ENCODE measurements at regions not wholly inside any gene's neighbourhood (a gene's known extent, or its start where the extent isn't known, plus 50 kb on each side); places are given as distances from the start of the nearest gene placed in this dataset.

DNA sequence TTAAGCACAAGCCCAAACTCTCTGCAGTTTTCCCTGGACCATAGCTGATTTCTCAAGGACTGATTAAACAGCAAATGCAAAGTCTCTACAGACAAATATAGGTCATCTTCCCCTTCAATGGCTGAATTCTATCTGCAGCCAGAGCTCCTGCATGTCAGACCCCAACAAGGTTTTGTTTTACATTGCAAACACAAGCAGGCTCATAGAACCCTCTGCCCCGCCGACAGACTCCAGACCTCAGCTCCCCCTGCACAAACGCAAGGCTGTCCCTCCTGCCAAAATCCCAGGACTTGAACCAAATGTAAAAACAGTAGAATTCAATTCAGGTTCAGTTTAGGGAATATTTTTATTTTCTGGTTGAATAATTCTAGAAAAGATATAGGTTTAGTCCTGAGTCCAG is 526.7 kb upstream of the TRPC7 start (continued):
- TF ChIP-seq, protein P1, sequence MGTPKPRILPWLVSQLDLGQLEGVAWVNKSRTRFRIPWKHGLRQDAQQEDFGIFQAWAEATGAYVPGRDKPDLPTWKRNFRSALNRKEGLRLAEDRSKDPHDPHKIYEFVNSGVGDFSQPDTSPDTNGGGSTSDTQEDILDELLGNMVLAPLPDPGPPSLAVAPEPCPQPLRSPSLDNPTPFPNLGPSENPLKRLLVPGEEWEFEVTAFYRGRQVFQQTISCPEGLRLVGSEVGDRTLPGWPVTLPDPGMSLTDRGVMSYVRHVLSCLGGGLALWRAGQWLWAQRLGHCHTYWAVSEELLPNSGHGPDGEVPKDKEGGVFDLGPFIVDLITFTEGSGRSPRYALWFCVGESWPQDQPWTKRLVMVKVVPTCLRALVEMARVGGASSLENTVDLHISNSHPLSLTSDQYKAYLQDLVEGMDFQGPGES (IDR thresholded peaks at IDR 0.05; ENCODE audit: low read depth, low read length) = no peak
- TF ChIP-seq, protein P2, sequence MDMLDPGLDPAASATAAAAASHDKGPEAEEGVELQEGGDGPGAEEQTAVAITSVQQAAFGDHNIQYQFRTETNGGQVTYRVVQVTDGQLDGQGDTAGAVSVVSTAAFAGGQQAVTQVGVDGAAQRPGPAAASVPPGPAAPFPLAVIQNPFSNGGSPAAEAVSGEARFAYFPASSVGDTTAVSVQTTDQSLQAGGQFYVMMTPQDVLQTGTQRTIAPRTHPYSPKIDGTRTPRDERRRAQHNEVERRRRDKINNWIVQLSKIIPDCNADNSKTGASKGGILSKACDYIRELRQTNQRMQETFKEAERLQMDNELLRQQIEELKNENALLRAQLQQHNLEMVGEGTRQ (IDR thresholded peaks at IDR 0.05; ENCODE audit: borderline replicate concordance, low read depth, low read length) = no peak

DNA sequence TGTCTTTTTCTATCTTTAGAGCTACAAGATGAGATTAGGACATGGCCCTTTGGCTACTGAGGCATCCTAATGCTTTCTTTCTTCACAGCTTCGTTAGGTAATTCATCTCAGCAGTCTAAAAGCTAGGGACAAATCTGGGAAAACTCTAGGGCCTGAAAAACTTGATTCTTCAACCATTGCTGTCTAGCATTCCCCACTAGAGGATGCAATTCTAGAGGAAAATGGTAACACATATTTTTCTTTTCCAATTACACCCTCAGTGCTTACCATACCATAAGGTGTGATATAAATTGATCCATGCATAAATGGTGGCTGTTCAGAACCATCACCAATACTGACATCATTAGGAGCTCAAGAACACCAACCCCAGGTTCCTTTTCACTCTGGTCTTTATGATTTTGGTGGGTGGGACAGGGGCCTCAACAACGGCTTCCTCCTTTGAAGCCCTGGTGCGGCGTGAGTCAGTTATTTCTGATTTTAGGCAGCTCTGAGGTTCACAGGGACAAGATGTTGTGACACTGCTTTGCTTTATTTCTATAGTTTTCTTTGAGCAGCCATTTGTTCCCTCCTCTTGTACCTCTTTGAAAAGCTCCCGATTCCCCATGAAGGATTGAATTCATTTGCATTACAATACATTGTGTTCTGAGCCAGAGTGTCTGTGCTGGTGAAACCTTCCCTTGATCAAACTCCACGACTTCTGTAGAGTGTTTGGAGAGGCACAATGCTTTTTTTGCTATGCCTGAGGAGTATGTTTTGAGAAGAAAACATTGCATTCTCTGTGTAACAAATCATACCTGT is 526.0 kb upstream of the TRPC7 start:
- TF ChIP-seq FOSL2 (IDR thresholded peaks at IDR 0.05; ENCODE audit: borderline replicate concordance, low read depth) (no peak), NFIC (IDR thresholded peaks at IDR 0.05; ENCODE audit: borderline replicate concordance) (no peak), ELF1 (IDR thresholded peaks at IDR 0.05) (no peak), TEAD4 (IDR thresholded peaks at IDR 0.05; ENCODE audit: borderline replicate concordance, insufficient read depth) (no peak), REST (IDR thresholded peaks at IDR 0.05; ENCODE audit: low read depth, low read length) (no peak), RFX5 (IDR thresholded peaks at IDR 0.05; ENCODE audit: low read length) (no peak), EP300 (IDR thresholded peaks at IDR 0.05; ENCODE audit: borderline replicate concordance in 1 of 2, low read depth in 1 of 2, low read length in 1 of 2) (no peak), GABPA (IDR thresholded peaks at IDR 0.05; ENCODE audit: low read depth) (no peak), MEF2A (IDR thresholded peaks at IDR 0.05; ENCODE audit: borderline replicate concordance, low read depth) (no peak), TAF1 (IDR thresholded peaks at IDR 0.05; ENCODE audit: borderline replicate concordance, low read depth, low read length) (no peak), MXI1 (IDR thresholded peaks at IDR 0.05; ENCODE audit: low read depth, low read length) (no peak), YY1 (IDR thresholded peaks at IDR 0.05; ENCODE audit: low read depth) (no peak), GATA2 (CRISPR knock-in tag; IDR thresholded peaks at IDR 0.05) (no peak), EZH2phosphoT487 (IDR thresholded peaks at IDR 0.05; ENCODE audit: borderline replicate concordance, low read depth) (no peak), SIN3A (IDR thresholded peaks at IDR 0.05; ENCODE audit: borderline replicate concordance, low read depth, low read length) (no peak)
- TF ChIP-seq, protein P3, sequence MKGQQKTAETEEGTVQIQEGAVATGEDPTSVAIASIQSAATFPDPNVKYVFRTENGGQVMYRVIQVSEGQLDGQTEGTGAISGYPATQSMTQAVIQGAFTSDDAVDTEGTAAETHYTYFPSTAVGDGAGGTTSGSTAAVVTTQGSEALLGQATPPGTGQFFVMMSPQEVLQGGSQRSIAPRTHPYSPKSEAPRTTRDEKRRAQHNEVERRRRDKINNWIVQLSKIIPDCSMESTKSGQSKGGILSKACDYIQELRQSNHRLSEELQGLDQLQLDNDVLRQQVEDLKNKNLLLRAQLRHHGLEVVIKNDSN (IDR thresholded peaks at IDR 0.05; ENCODE audit: borderline replicate concordance, low read depth) = no peak
- TF ChIP-seq, protein P4, sequence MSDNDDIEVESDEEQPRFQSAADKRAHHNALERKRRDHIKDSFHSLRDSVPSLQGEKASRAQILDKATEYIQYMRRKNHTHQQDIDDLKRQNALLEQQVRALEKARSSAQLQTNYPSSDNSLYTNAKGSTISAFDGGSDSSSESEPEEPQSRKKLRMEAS (IDR thresholded peaks at IDR 0.05; ENCODE audit: low read depth) = no peak
- CTCF ChIA-PET = no interaction called here
- no peak for DNase-seq

More for the DNA sequence above, 526.0 kb upstream of the TRPC7 start:
- POLR2A ChIA-PET = no interaction called here
- Histone ChIP-seq H3K4me1 (ENCODE audit: control insufficient read depth in 1 of 2, insufficient read depth in 2 of 2, low read depth in 1 of 2, low read length in 1 of 2) (no peaks in the 10 kb centered on the region), H3K36me3 (replicated peaks in 1 of 2; ENCODE audit: control insufficient read depth in 1 of 2, insufficient read depth in 2 of 2, low read length in 1 of 2) (no peaks in the 10 kb centered on the region), H3K9me2 (no peaks in the 10 kb centered on the region), H3K9me3 (no peaks in the 10 kb centered on the region), H3K27ac (ENCODE audit: low read depth in 2 of 2, low read length in 1 of 2) (no peak overlapping the region), H3K9ac (no peak overlapping the region), H3K4me3 (ENCODE audit: low read depth in 2 of 2, low read length in 1 of 2) (no peak overlapping the region), H3K27me3 (ENCODE audit: insufficient read depth) (0 out of 2 replicates have a peak, but pooled peaks cover 4% of the 10 kb centered on the region), H3F3A (replicated peaks; ENCODE audit: insufficient read depth) (no peaks in the 10 kb centered on the region), H2AFZ (ENCODE audit: low read depth) (no peak overlapping the region), H3K79me2 (ENCODE audit: insufficient read depth) (no peaks in the 10 kb centered on the region), H3K4me2 (no peak overlapping the region), H4K20me1 (ENCODE audit: insufficient read depth) (no peaks in the 10 kb centered on the region)
- WGBS (ENCODE audit: low lambda C conversion rate) = 42% methylated on average over 6 of the region's 6 CpGs

All from SK-N-SH (cell line).